ENCODE measurements at regions not wholly inside any gene's neighbourhood (a gene's known extent, or its start where the extent isn't known, plus 50 kb on each side); places are given as distances from the start of the nearest gene placed in this dataset.

GRCh38 chr7:85908051-85908450 is 721.2 kb upstream of the SEMA3D start:
- H3F3A ChIP-seq (ENCODE audit: insufficient read depth): no peaks in the 10 kb centered on the region
- TF ChIP-seq EZH2phosphoT487 (conservative IDR thresholded peaks at IDR 0.05; ENCODE audit: low read length) (no peak), CTCF (IDR thresholded peaks at IDR 0.05; ENCODE audit: insufficient read depth, low read length, poor library complexity, severe bottlenecking) (no peak)
- H3K9me3 ChIP-seq (ENCODE audit: insufficient read depth, low read length): no peaks in the 10 kb centered on the region; the same call in 1 of the 2 replicates
- H3K9me2 ChIP-seq (replicated peaks; ENCODE audit: insufficient read depth, low read length): no peaks in the 10 kb centered on the region
- no peaks in the 10 kb centered on the region for H3K36me3 ChIP-seq (ENCODE audit: low read length)
- H3K9ac ChIP-seq (ENCODE audit: low read length): no peak overlapping the region
- no peak overlapping the region for H2AFZ ChIP-seq (ENCODE audit: low read depth, low read length, severe bottlenecking)
- H3K4me3 ChIP-seq (ENCODE audit: insufficient read depth, low read length, poor library complexity, severe bottlenecking): no peak overlapping the region
- H3K4me2 ChIP-seq (ENCODE audit: low read depth, low read length, poor library complexity, severe bottlenecking): no peak overlapping the region
- H4K20me1 ChIP-seq (ENCODE audit: low read depth, low read length): no peaks in the 10 kb centered on the region
- no peak overlapping the region for H3K27ac ChIP-seq (ENCODE audit: low read depth, low read length)
- no peaks in the 10 kb centered on the region for H3K27me3 ChIP-seq (ENCODE audit: low read length)
- H3K79me2 ChIP-seq (ENCODE audit: insufficient read depth, low read length): no peaks in the 10 kb centered on the region

- Histone ChIP-seq H4K20me1 (ENCODE audit: low read depth, low read length) (no peaks in the 10 kb centered on the region; the same call in 1 of the 2 replicates), H3K9me3 (ENCODE audit: insufficient read depth, low read length) (no peaks in the 10 kb centered on the region), H3F3A (ENCODE audit: insufficient read depth) (no peaks in the 10 kb centered on the region), H3K4me3 (ENCODE audit: insufficient read depth, low read length, poor library complexity, severe bottlenecking) (no peak overlapping the region), H3K27ac (ENCODE audit: low read depth, low read length) (no peak overlapping the region), H3K36me3 (ENCODE audit: low read length) (no peaks in the 10 kb centered on the region), H2AFZ (ENCODE audit: low read depth, low read length, severe bottlenecking) (no peak overlapping the region), H3K9me2 (replicated peaks; ENCODE audit: insufficient read depth, low read length) (no peaks in the 10 kb centered on the region), H3K4me2 (ENCODE audit: low read depth, low read length, poor library complexity, severe bottlenecking) (no peak overlapping the region), H3K79me2 (ENCODE audit: insufficient read depth, low read length) (no peaks in the 10 kb centered on the region), H3K9ac (ENCODE audit: low read length) (no peak overlapping the region), H3K27me3 (ENCODE audit: low read length) (no peaks in the 10 kb centered on the region)
- TF ChIP-seq CTCF (IDR thresholded peaks at IDR 0.05; ENCODE audit: insufficient read depth, low read length, poor library complexity, severe bottlenecking): no peak
- TF ChIP-seq EZH2phosphoT487 (conservative IDR thresholded peaks at IDR 0.05; ENCODE audit: low read length): no peak
Observed at GRCh38 chr7:85897967-85898366, 711.1 kb upstream of the SEMA3D start.

GRCh38 chr7:85896531-85896930 is 709.7 kb upstream of the SEMA3D start:
- no peak for TF ChIP-seq CTCF (IDR thresholded peaks at IDR 0.05; ENCODE audit: insufficient read depth, low read length, poor library complexity, severe bottlenecking)
- no peak for TF ChIP-seq EZH2phosphoT487 (conservative IDR thresholded peaks at IDR 0.05; ENCODE audit: low read length)
- H4K20me1 ChIP-seq (ENCODE audit: low read depth, low read length): no peaks in the 10 kb centered on the region; the same call in 1 of the 2 replicates
- H3K9me2 ChIP-seq (replicated peaks; ENCODE audit: insufficient read depth, low read length): no peaks in the 10 kb centered on the region
- no peaks in the 10 kb centered on the region for H3K27me3 ChIP-seq (ENCODE audit: low read length)
- no peak overlapping the region for H3K27ac ChIP-seq (ENCODE audit: low read depth, low read length)
- H3K79me2 ChIP-seq (ENCODE audit: insufficient read depth, low read length): no peaks in the 10 kb centered on the region
- H3K4me2 ChIP-seq (ENCODE audit: low read depth, low read length, poor library complexity, severe bottlenecking): no peak overlapping the region
- H3K36me3 ChIP-seq (ENCODE audit: low read length): no peaks in the 10 kb centered on the region
- no peak overlapping the region for H3K9ac ChIP-seq (ENCODE audit: low read length)
- no peak overlapping the region for H2AFZ ChIP-seq (ENCODE audit: low read depth, low read length, severe bottlenecking)
- no peak overlapping the region for H3K4me3 ChIP-seq (ENCODE audit: insufficient read depth, low read length, poor library complexity, severe bottlenecking)
- H3K9me3 ChIP-seq (ENCODE audit: insufficient read depth, low read length): no peaks in the 10 kb centered on the region
- no peaks in the 10 kb centered on the region for H3F3A ChIP-seq (ENCODE audit: insufficient read depth)

All from SU-DHL-6 (cell line).